H9 (cell line): ENCODE measurements at regions not wholly inside any gene's neighbourhood (a gene's known extent, or its start where the extent isn't known, plus 50 kb on each side); places are given as distances from the start of the nearest gene placed in this dataset.

Source experiments
- DNase-seq: peaks from one replicate; pipeline ENCODE4 v3.0.0-alpha.2; 2017
- H2AFZ ChIP-seq: one replicate; pipeline ENCODE4 v1.6.1; 2013; ENCODE audit warnings: mild to moderate bottlenecking, low read length, control low read depth, moderate library complexity
- H2AK5ac ChIP-seq: 2 replicates; pipeline ENCODE4 v1.6.1; 2013; ENCODE audit warnings: low read length, control low read depth, mixed read lengths; ENCODE audit not compliant: insufficient read length
- H2BK120ac ChIP-seq: one replicate; pipeline ENCODE4 v1.6.1; 2013; ENCODE audit warnings: low read depth, mild to moderate bottlenecking, low read length, control low read depth, inconsistent platforms; ENCODE audit not compliant: poor library complexity, severe bottlenecking
- H2BK12ac ChIP-seq: 2 replicates; pipeline ENCODE4 v1.6.1; 2013; ENCODE audit warnings: low read length, control low read depth, mixed read lengths, low read depth; ENCODE audit not compliant: insufficient read length
- H2BK15ac ChIP-seq: 2 replicates; pipeline ENCODE4 v1.6.1; 2013; ENCODE audit warnings: low read depth, low read length, control low read depth
- H2BK20ac ChIP-seq: one replicate; pipeline ENCODE4 v1.6.1; 2013; ENCODE audit warnings: low read depth, mild to moderate bottlenecking, low read length, control low read depth, inconsistent platforms; ENCODE audit not compliant: poor library complexity, severe bottlenecking
- H2BK5ac ChIP-seq: 2 replicates; pipeline ENCODE4 v1.6.1; 2013; ENCODE audit warnings: low read length, control low read depth, mixed read lengths; ENCODE audit not compliant: insufficient read length
- H3K14ac ChIP-seq: 2 replicates; pipeline ENCODE4 v1.6.1; 2013; ENCODE audit warnings: low read length, control low read depth; ENCODE audit not compliant: insufficient read depth
- H3K18ac ChIP-seq: 2 replicates; pipeline ENCODE4 v1.6.1; 2013; ENCODE audit warnings: low read depth, mild to moderate bottlenecking, mixed read lengths, low read length, control low read depth; ENCODE audit not compliant: insufficient read length
- H3K23ac ChIP-seq: 2 replicates; pipeline ENCODE4 v1.6.1; 2013; ENCODE audit warnings: low read length, control low read depth, mixed read lengths, low read depth; ENCODE audit not compliant: insufficient read length
- H3K23me2 ChIP-seq: 2 replicates; pipeline ENCODE4 v1.6.1; 2013; ENCODE audit warnings: low read depth, mild to moderate bottlenecking, mixed read lengths, low read length, control low read depth; ENCODE audit not compliant: insufficient read length, poor library complexity, severe bottlenecking
- H3K27ac ChIP-seq: 2 replicates; pipeline ENCODE4 v1.5.1; 2013; ENCODE audit warnings: low read length, control low read depth, mixed read lengths, low read depth; ENCODE audit not compliant: insufficient read length
- H3K27me3 ChIP-seq: 2 replicates; pipeline ENCODE4 v1.6.1; 2013; ENCODE audit warnings: low read length, control low read depth, inconsistent platforms; ENCODE audit not compliant: insufficient read depth
- H3K4ac ChIP-seq: 2 replicates; pipeline ENCODE4 v1.6.1; 2013; ENCODE audit warnings: low read depth, mild to moderate bottlenecking, control low read depth, inconsistent platforms, low read length, moderate library complexity
- H3K4me1 ChIP-seq: 2 replicates; pipeline ENCODE4 v1.6.1; 2013; ENCODE audit warnings: low read length, control low read depth, inconsistent platforms; ENCODE audit not compliant: insufficient read depth
- H3K4me2 ChIP-seq: 2 replicates; pipeline ENCODE4 v1.6.1; 2013; ENCODE audit warnings: low read length, control low read depth, mixed read lengths; ENCODE audit not compliant: insufficient read length, insufficient read depth
- H3K56ac ChIP-seq: 2 replicates; pipeline ENCODE4 v1.6.1; 2013; ENCODE audit warnings: low read depth, mild to moderate bottlenecking, mixed read lengths, low read length, control low read depth; ENCODE audit not compliant: insufficient read length
- H3K79me1 ChIP-seq: 2 replicates; pipeline ENCODE4 v1.6.1; 2013; ENCODE audit warnings: low read depth, mild to moderate bottlenecking, moderate library complexity, low read length, control low read depth, inconsistent platforms; ENCODE audit not compliant: insufficient read depth, poor library complexity, severe bottlenecking
- H3K79me2 ChIP-seq: 2 replicates; pipeline ENCODE4 v1.6.1; 2013; ENCODE audit warnings: low read length, control low read depth, inconsistent platforms; ENCODE audit not compliant: insufficient read depth
- H3K9ac ChIP-seq: 2 replicates; pipeline ENCODE4 v1.6.1; 2013; ENCODE audit warnings: low read length, control low read depth, mixed read lengths; ENCODE audit not compliant: insufficient read length; ENCODE audit errors: extremely low read depth
- H3K9me3 ChIP-seq: one replicate; pipeline ENCODE4 v1.6.1; 2013; ENCODE audit warnings: low read depth, low read length, inconsistent platforms; ENCODE audit not compliant: control insufficient read depth
- H3T11ph ChIP-seq: one replicate; pipeline ENCODE4 v1.6.1; 2013; ENCODE audit warnings: mild to moderate bottlenecking, low read length, control low read depth, inconsistent platforms
- H4K20me1 ChIP-seq: one replicate; pipeline ENCODE4 v1.6.1; 2013; ENCODE audit not compliant: control insufficient read depth, insufficient read length, insufficient read depth
- H4K5ac ChIP-seq: 2 replicates; pipeline ENCODE4 v1.6.1; 2013; ENCODE audit warnings: low read depth, mild to moderate bottlenecking, mixed read lengths, low read length, control low read depth; ENCODE audit not compliant: insufficient read length
- H4K8ac ChIP-seq: replicated peaks from 2 replicates; pipeline ENCODE4 v1.6.1; 2013; ENCODE audit warnings: low read length, control low read depth, mixed read lengths, low read depth; ENCODE audit not compliant: insufficient read length
- H4K91ac ChIP-seq: 2 replicates; pipeline ENCODE4 v1.6.1; 2013; ENCODE audit warnings: low read depth, mild to moderate bottlenecking, moderate library complexity, mixed read lengths, low read length, control low read depth; ENCODE audit not compliant: insufficient read length
- H3K27ac Mint-ChIP-seq, 3 experiments: 2 replicates in 2 of 3; 3 replicates in 1 of 3; pipeline ENCODE4 v1.8.0; 2020 to 2021; ENCODE audit warnings: mixed read lengths in 3 of 3, mild to moderate bottlenecking in 1 of 3, moderate library complexity in 1 of 3
- H3K27me3 Mint-ChIP-seq: 2 replicates; pipeline ENCODE4 v1.8.0; 2021; ENCODE audit warnings: low read depth, mild to moderate bottlenecking, moderate library complexity, mixed read lengths
- H3K36me3 Mint-ChIP-seq, 3 experiments: 2 replicates in 2 of 3; 3 replicates in 1 of 3; pipeline ENCODE4 v1.8.0; 2020 to 2021; ENCODE audit warnings: low read depth in 3 of 3, mixed read lengths in 3 of 3; ENCODE audit not compliant: insufficient read depth in 1 of 3
- H3K4me1 Mint-ChIP-seq, 2 experiments: 2 replicates each; pipeline ENCODE4 v1.8.0; 2020; ENCODE audit warnings: mixed read lengths in 2 of 2
- H3K4me3 Mint-ChIP-seq, 2 experiments: 2 replicates in 1 of 2; 3 replicates in 1 of 2; pipeline ENCODE4 v1.8.0; 2020 to 2021; ENCODE audit warnings: mild to moderate bottlenecking in 2 of 2, mixed read lengths in 2 of 2, moderate library complexity in 1 of 2
- H3K9me3 Mint-ChIP-seq, 2 experiments: 2 replicates in 1 of 2; 3 replicates in 1 of 2; pipeline ENCODE4 v1.8.0; 2020; ENCODE audit warnings: mild to moderate bottlenecking in 2 of 2, mixed read lengths in 2 of 2, moderate library complexity in 1 of 2
- CTCF ChIP-seq: fragments of 200-600 bp; sonication (generic); conservative IDR thresholded peaks from 3 replicates; pipeline ENCODE4 v1.8.0; 2021; ENCODE audit warnings: antibody characterized with exemption, mild to moderate bottlenecking

- no peak overlapping the region for H2BK20ac ChIP-seq
- Mint-ChIP-seq H3K9me3 (peaks cover 12 to 14% of the 10 kb centered on the region in 2 experiments), H3K27me3 (no peaks in the 10 kb centered on the region), H3K36me3 (peaks cover 6 to 14% (median 12%) of the 10 kb centered on the region in 3 experiments), H3K4me3 (no peak overlapping the region), H3K4me1 (peaks cover 2 to 4% of the 10 kb centered on the region in 2 experiments; a peak in 3 of 4 replicates), H3K27ac (no peak overlapping the region)
- no peaks in the 10 kb centered on the region for H3K4me1 ChIP-seq
- H4K8ac ChIP-seq, result no peak overlapping the region
- no peak overlapping the region for H3T11ph ChIP-seq
- no peak overlapping the region for H2AFZ ChIP-seq
- no peak overlapping the region for H2BK12ac ChIP-seq
- no peak overlapping the region for H3K56ac ChIP-seq
- no peak overlapping the region for H3K4me2 ChIP-seq
- H4K20me1 ChIP-seq, result no peaks in the 10 kb centered on the region
- no peak overlapping the region for H3K27ac ChIP-seq
- H2BK120ac ChIP-seq, result no peak overlapping the region
- no peak overlapping the region for H4K5ac ChIP-seq
- no peak overlapping the region for H3K14ac ChIP-seq
- H4K91ac ChIP-seq, result no peak overlapping the region
- no peaks in the 10 kb centered on the region for H3K27me3 ChIP-seq
- no peak overlapping the region for H3K9ac ChIP-seq
- no peaks in the 10 kb centered on the region for H3K23me2 ChIP-seq
- H3K23ac ChIP-seq, result no peak overlapping the region
- no peak overlapping the region for H2AK5ac ChIP-seq
- no peak for DNase-seq
- H3K79me1 ChIP-seq, result no peaks in the 10 kb centered on the region
- no peak for TF ChIP-seq CTCF
- no peaks in the 10 kb centered on the region for H3K79me2 ChIP-seq
- H3K9me3 ChIP-seq, result peaks cover 14% of the 10 kb centered on the region
- no peak overlapping the region for H3K18ac ChIP-seq
- H2BK5ac ChIP-seq, result no peak overlapping the region
- H2BK15ac ChIP-seq, result no peak overlapping the region
- no peak overlapping the region for H3K4ac ChIP-seq
Observed at GRCh38 chr4:96241819-96242218, 401.9 kb downstream of the PDHA2 start.
